ENCODE measurements at regions not wholly inside any gene's neighbourhood (a gene's known extent, or its start where the extent isn't known, plus 50 kb on each side); places are given as distances from the start of the nearest gene placed in this dataset.

DNA sequence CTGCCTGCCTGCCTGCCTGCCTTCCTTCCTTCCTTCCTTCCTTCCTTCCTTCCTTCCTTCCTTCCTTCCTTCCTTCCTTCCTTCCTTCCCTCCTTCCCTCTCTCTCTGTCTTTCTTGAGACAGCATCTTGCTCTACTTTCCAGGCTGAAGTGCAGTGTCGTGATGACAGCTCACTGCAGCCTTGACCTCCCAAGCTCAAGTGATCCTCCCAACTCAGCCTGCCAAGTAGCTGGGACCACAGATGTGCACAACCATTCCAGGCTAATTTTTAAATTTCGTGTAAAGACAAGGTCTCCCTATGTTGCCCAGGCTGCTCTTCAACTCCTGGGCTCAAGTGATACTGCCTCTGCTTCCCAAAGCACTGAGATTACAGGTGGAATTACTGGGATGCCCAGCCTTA is 328.2 kb upstream of the SORL1-AS1 start:
- no peak for DNase-seq

DNA sequence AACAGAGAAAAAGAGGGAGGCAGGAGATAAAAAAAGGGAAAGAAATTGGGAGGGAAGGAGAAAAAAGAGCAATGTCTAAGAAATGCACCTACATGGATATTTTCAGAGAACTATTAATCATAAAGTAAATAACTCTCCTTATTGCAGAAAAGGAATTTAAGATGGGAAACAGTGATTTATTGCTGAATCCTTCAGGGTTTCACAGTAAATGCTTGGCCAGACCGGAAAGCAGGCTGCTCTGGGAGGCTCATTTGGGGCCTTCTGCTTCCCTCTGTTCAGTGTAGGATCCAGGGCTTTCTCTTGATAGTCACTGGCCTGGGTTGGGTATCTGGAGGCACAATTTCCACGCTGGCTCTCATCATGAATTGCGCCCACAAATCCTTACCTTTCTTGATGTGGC is 324.3 kb upstream of the SORL1-AS1 start:
- DNase-seq = no peak

GRCh38 chr11:121775276-121775675 is 322.5 kb upstream of the SORL1-AS1 start:
- DNase-seq = no peak

- DNase-seq = no peak
Observed at GRCh38 chr11:121773076-121773475, 320.3 kb upstream of the SORL1-AS1 start.

DNA sequence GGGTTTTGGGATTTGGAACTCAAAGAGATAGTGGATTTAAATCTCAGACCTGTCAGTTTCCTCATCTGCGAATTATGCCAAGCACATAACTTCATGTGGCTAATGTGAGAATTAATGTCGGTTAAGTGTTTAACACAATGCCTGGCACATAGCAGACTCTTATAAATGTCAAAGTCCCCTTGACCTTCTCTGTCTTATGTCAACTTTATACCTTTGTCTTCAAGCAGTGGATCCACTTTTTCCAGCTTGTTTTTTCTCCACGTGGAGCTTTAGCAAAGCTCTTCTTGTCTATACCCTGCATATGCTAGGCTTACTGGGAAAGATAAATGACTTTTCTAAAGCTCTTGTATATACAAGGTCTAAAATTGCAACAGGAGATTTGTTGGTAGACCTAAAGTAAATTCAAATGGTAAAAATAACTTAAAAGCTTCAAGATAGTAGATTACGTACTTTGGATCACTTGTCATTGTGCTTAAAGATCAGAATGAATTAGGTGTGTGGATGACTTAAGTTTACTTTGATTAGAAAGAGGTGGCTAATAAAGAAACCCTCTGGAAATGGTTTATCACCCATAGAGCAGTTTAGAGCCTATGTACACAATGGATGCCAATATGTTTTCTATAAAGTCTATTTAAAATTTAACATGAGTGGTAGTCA is 318.3 kb upstream of the SORL1-AS1 start:
- DNase-seq = no peak

DNA sequence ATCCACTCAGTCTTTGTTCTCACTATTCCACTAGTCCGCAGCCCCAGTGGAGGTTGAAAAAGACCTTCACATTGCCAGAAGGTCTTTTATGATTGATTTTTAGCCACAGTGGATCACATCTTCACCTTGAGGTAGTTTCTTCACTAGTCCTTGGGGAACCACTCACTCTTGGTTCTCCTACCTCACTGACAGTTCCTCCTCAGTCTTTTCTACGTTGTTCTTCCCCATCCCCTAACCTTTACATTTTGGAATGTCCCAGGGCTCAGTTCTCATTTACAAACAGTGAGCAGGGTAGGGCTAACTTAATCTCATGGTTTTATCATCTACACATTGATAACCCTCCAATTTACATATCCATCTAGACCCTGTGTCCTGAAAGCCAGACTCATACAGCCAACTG is 316.4 kb upstream of the SORL1-AS1 start:
- no peak for DNase-seq

- DNase-seq = no peak
Observed at GRCh38 chr11:121767433-121767832, 314.7 kb upstream of the SORL1-AS1 start.

DNA sequence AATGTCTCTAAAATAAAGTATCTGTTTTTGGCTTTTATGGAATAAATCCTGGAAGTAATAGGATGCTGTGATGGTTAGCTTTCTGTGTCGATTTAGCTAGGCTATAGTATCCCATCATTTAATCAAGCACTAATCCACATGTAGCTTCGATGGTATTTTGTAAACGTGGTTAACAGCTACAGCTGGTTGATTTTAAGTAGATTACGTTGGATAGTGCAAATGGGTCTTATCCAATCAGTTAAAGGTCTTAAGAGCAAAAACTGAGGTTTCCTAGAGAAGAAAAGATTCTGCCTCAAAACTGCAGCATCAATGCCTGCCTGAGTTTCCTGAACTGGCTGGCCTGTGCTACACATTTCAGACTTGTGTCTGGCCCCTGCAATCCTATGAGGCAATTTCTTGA is 314.2 kb upstream of the SORL1-AS1 start:
- no peak for DNase-seq

DNA sequence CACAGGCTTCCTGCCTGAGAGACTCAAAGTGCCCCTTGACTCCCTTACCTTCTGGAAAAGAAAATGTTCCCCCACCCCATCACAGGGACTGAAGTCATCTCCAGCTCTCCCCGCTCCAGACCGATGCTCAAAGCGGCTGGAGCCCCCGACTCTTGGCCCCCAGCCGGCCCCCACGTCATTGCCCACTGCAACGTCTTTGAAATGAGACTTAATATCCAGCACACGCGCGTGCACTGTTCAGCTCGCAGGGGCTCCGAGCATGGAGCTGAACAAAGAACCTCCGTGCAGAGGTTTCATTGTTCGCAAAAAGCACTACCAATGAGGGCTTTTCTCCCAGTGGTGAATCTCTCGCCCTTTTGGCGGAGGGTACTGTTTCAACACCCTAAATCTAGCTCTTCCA is 313.4 kb upstream of the SORL1-AS1 start:
- DNase-seq = no peak

DNA sequence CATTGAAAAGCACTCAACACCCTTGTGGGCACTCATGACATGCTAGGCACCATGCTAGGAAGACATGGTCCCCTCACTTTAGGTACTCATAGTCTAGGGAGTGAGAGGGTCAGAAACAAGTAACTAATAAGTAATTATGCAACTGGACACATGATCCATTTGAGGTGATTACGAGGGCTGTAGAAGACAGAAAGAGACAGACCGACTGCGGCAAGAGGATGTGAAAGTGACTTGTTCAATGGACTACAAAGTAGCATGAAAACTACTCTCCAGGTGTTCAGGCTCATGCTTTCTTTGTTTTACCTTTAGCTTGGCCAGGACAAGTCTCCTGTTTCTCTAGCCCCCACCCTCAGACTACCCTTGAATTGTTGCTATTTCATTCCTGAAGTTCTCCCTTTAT is 310.8 kb upstream of the SORL1-AS1 start:
- DNase-seq = no peak

GRCh38 chr11:121762820-121763219 is 310.1 kb upstream of the SORL1-AS1 start:
- no peak for DNase-seq

DNA sequence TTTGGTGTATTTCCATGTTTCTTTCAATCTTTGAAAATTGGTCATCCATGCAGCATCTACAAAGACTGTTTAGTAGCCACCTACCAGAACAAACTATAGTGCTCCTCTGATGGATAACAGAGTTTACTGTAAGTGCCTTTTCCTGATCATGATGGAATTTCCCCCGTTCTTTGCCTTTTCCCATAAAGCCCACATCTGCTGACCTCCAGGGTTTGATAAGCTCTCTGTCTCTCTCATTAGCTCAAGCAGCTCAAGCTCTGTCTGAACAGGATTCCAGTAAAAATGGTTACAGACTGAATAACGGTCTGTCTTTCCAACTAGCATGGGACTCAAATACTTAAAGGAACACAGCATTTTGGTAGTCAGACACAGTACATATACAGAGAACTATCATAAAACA is 308.4 kb upstream of the SORL1-AS1 start:
- no peak for DNase-seq

DNA sequence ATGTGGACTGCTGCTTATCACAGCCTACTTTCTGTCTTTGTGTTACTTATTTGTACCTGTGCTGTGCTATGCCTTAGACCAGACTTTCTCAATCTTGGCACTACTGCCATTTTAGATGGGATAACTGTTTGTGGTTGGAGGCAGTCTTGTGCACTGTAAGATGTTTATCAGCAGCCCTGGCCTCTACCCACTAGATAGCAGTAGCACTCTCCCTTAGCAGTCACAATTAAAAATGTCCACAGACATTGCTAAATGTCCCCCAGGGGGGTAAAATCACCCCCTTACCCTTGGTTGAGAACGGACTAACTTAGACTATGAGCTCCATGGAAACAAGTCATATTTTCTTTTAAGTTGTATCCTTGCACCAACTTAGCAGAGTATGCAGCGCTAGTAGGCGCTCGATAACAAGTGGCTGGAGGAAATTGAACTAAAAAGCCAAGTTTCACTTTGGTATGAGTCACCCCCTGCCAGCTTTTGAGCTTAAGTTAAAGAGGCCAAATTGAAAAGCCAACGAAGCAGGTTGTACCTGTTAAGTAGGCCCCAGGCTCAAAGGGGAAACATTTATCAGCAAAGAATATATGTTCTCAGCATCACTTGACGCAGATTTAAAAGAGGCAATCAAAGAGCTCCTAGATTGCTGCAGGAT is 304.8 kb upstream of the SORL1-AS1 start:
- DNase-seq = no peak

DNA sequence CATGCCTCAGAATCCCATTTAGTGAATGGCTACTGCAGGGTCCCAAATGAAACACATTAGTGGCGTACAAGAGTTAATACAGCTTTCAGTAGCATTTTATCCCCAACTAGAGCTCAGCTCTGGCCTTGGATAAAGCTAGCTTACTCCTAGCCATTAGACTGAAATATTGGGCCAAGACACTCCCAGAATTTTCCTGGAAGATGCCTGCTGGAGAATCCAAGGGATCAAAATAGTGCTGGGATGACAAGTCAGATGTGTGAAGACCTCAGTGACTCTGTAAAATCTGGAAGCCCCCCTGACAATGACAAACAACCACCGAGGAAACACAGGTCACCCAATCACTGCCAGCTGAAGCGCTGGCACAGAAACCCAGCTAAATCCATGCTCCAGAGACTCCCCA is 303.1 kb upstream of the SORL1-AS1 start:
- no peak for DNase-seq

DNA sequence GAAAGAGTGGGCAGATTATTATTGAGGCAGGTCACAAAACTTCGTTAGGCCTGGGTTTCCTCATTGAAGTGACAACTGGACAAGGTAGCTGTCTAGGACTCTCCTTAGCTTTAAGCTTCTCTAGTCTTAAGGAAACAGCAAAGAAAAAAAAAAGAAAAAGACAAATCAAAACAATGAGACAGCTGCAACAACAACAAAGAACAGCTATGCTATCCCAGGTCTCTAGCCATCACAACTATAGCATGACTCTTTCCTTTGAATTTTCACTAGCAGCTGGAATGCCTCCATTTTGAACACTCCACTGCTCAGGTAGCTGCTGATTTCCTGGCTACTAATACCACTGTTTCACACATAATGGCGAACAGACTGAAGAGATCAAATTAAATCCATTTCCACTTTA is 302.4 kb upstream of the SORL1-AS1 start:
- DNase-seq = no peak

DNA sequence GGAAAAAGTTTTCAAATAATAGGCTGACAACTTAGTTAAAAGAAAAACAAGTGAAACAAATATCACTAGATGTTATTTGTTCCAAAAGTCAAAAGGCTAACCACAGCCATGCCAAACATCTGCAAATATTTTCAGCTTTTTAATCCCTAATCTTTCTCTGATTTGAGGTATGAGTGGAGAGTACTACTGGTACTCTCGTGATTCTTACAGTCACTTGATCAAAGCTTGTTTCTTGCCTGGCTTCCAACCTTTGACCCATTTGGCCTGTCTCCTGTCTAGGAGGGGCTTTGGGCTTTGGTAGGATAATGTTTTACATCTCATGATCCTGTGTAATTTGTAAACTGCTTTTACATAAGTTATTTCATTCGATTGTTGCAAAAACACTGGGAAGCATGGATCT is 301.8 kb upstream of the SORL1-AS1 start:
- DNase-seq = no peak

- no peak for DNase-seq
Observed at GRCh38 chr11:121749691-121750090, 296.9 kb upstream of the SORL1-AS1 start.

DNA sequence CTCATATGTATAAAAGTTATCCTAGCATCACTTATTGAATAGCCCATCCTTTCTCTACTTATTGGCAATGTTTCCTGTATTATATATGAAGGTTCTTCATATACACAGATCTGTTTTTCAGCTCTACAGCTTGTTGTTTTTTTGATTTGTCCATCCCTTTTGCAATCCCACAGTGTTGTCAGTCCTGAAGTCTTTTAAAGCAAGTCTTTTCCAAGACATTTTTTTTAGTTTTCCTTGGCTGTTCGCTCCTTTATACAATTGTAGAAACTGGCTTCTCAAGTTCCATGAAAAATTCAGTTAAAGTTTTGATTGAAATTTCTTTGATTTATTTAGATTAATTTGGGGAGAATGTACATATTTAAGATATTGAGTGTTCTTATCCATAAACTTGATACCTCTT is 295.3 kb upstream of the SORL1-AS1 start:
- DNase-seq = no peak

- no peak for DNase-seq
Observed at GRCh38 chr11:121743285-121743684, 290.5 kb upstream of the SORL1-AS1 start.

- DNase-seq = no peak
Observed at GRCh38 chr11:121741761-121742361, 289.1 kb upstream of the SORL1-AS1 start.

- DNase-seq = no peak
Observed at GRCh38 chr11:121741351-121741760, 288.6 kb upstream of the SORL1-AS1 start.

- DNase-seq = no peak
Observed at GRCh38 chr11:121740902-121741301, 288.1 kb upstream of the SORL1-AS1 start.

GRCh38 chr11:121733858-121734257 is 281.1 kb upstream of the SORL1-AS1 start:
- no peak for DNase-seq

GRCh38 chr11:121727942-121728341 is 275.2 kb upstream of the SORL1-AS1 start:
- no peak for DNase-seq
